ENCODE measurements at regions not wholly inside any gene's neighbourhood (a gene's known extent, or its start where the extent isn't known, plus 50 kb on each side); places are given as distances from the start of the nearest gene placed in this dataset.

GRCh38 chr4:56238251-56238650 is 149.0 kb downstream of the AASDH start:
- no peaks in the 10 kb centered on the region for H3F3A ChIP-seq (ENCODE audit: insufficient read depth, low read depth)
- no peaks in the 10 kb centered on the region for H4K20me1 ChIP-seq (ENCODE audit: insufficient read depth)
- no peak overlapping the region for H3K4me2 ChIP-seq
- H3K36me3 ChIP-seq (ENCODE audit: low read depth) = no peaks in the 10 kb centered on the region
- no peaks in the 10 kb centered on the region for H3K9me2 ChIP-seq (ENCODE audit: insufficient read depth)
- CTCF ChIA-PET = no interaction called here
- no peaks in the 10 kb centered on the region for H3K27me3 ChIP-seq (ENCODE audit: insufficient read depth, low read depth)
- intact Hi-C loops (cut with micrococcal nuclease; ENCODE audit: unreplicated experiment) = no loop called here
- H3K4me3 ChIP-seq = no peak overlapping the region
- POLR2A ChIA-PET (ENCODE audit: unreplicated experiment) = no interaction called here
- DNase-seq = no peak
- no peaks in the 10 kb centered on the region for H3K9me3 ChIP-seq (ENCODE audit: insufficient read depth, low read depth)
- no peak overlapping the region for H2AFZ ChIP-seq
- no peak overlapping the region for H3K27ac ChIP-seq
- no TSS peak for BruUV-seq (replicated peaks)
- TF ChIP-seq EZH2 (IDR thresholded peaks at IDR 0.05; ENCODE audit: low read depth) (no peak), CTCF (conservative IDR thresholded peaks at IDR 0.05) (no peak)
- no peaks in the 10 kb centered on the region for H3K4me1 ChIP-seq (replicated peaks; ENCODE audit: insufficient read depth)
- no peaks in the 10 kb centered on the region for H3K79me2 ChIP-seq (ENCODE audit: low read depth)

- H3K4me1 ChIP-seq (replicated peaks; ENCODE audit: insufficient read depth) = no peaks in the 10 kb centered on the region
- CTCF ChIA-PET = no interaction called here
- H2AFZ ChIP-seq = no peak overlapping the region
- H4K20me1 ChIP-seq (ENCODE audit: insufficient read depth) = no peaks in the 10 kb centered on the region
- BruUV-seq (replicated peaks) = no TSS peak
- no peaks in the 10 kb centered on the region for H3K27me3 ChIP-seq (ENCODE audit: insufficient read depth, low read depth)
- no peak overlapping the region for H3K4me3 ChIP-seq
- POLR2A ChIA-PET (ENCODE audit: unreplicated experiment) = no interaction called here
- H3K4me2 ChIP-seq = no peak overlapping the region
- no peaks in the 10 kb centered on the region for H3K36me3 ChIP-seq (ENCODE audit: low read depth)
- H3K9me2 ChIP-seq (ENCODE audit: insufficient read depth) = no peaks in the 10 kb centered on the region
- no peak for DNase-seq
- H3F3A ChIP-seq (ENCODE audit: insufficient read depth, low read depth) = no peaks in the 10 kb centered on the region
- no peak for TF ChIP-seq CTCF (conservative IDR thresholded peaks at IDR 0.05)
- no peak for TF ChIP-seq EZH2 (IDR thresholded peaks at IDR 0.05; ENCODE audit: low read depth)
- no peaks in the 10 kb centered on the region for H3K9me3 ChIP-seq (ENCODE audit: insufficient read depth, low read depth)
- intact Hi-C loops (cut with micrococcal nuclease; ENCODE audit: unreplicated experiment) = no loop called here
- H3K79me2 ChIP-seq (ENCODE audit: low read depth) = no peaks in the 10 kb centered on the region
- H3K27ac ChIP-seq = no peak overlapping the region
Measured at GRCh38 chr4:56235725-56236124, 151.6 kb downstream of the AASDH start.

- no peak overlapping the region for H3K27ac ChIP-seq
- POLR2A ChIA-PET (ENCODE audit: unreplicated experiment) = no interaction called here
- H3K4me2 ChIP-seq = no peak overlapping the region
- H3K79me2 ChIP-seq (ENCODE audit: low read depth) = no peaks in the 10 kb centered on the region
- CTCF ChIA-PET = no interaction called here
- no peak for DNase-seq
- no peaks in the 10 kb centered on the region for H3K27me3 ChIP-seq (ENCODE audit: insufficient read depth, low read depth)
- no peaks in the 10 kb centered on the region for H3K36me3 ChIP-seq (ENCODE audit: low read depth)
- no peaks in the 10 kb centered on the region for H4K20me1 ChIP-seq (ENCODE audit: insufficient read depth)
- no peak overlapping the region for H2AFZ ChIP-seq
- no peaks in the 10 kb centered on the region for H3F3A ChIP-seq (ENCODE audit: insufficient read depth, low read depth)
- H3K4me1 ChIP-seq (replicated peaks; ENCODE audit: insufficient read depth) = no peaks in the 10 kb centered on the region
- no TSS peak for BruUV-seq (replicated peaks)
- no peak overlapping the region for H3K4me3 ChIP-seq
- no peaks in the 10 kb centered on the region for H3K9me2 ChIP-seq (ENCODE audit: insufficient read depth)
- H3K9me3 ChIP-seq (ENCODE audit: insufficient read depth, low read depth) = no peaks in the 10 kb centered on the region
- TF ChIP-seq EZH2 (IDR thresholded peaks at IDR 0.05; ENCODE audit: low read depth) = no peak
- TF ChIP-seq CTCF (conservative IDR thresholded peaks at IDR 0.05) = no peak
- intact Hi-C loops (cut with micrococcal nuclease; ENCODE audit: unreplicated experiment) = no loop called here
Measured at GRCh38 chr4:56235011-56235410, 152.3 kb downstream of the AASDH start.
